GM12878 (cell line): ENCODE measurements at regions not wholly inside any gene's neighbourhood (a gene's known extent, or its start where the extent isn't known, plus 50 kb on each side); places are given as distances from the start of the nearest gene placed in this dataset.

Experiments
- CHD2 ChIP-seq: IDR thresholded peaks from 2 replicates; pipeline ENCODE4 v1.6.1; 2011; ENCODE audit warnings: low read depth, low read length, improper control_type of control experiment, borderline replicate concordance
- CREM ChIP-seq: IDR thresholded peaks from 2 replicates; pipeline ENCODE4 v1.6.1; 2014; ENCODE audit warnings: antibody characterized with exemption, low read depth
- EP300 ChIP-seq, 2 experiments: fragments of 150-350 bp in 1 of 2; IDR thresholded peaks; 2 replicates each; pipeline ENCODE4 v1.6.1; 2011 to 2012; ENCODE audit warnings: low read depth in 2 of 2, low read length in 2 of 2, borderline replicate concordance in 1 of 2, improper control_type of control experiment in 1 of 2, inconsistent platforms in 1 of 2; ENCODE audit not compliant: control insufficient read depth in 1 of 2
- HDAC6 ChIP-seq: fragments of 200-600 bp; sonication (generic); IDR thresholded peaks from one replicate; pipeline ENCODE4 v1.8.0; 2017; ENCODE audit warnings: antibody characterized with exemption; ENCODE audit not compliant: unreplicated experiment
- MYB ChIP-seq: fragments of 150-350 bp; IDR thresholded peaks from 2 replicates; pipeline ENCODE4 v1.6.1; 2014; ENCODE audit warnings: mild to moderate bottlenecking, low read depth, low read length, borderline replicate concordance
- PML ChIP-seq: IDR thresholded peaks from 2 replicates; pipeline ENCODE4 v1.6.1; 2012; ENCODE audit warnings: low read length, inconsistent platforms
- POLR2A ChIP-seq: IDR thresholded peaks from 2 replicates; pipeline ENCODE4 v1.6.1; 2011; ENCODE audit warnings: low read depth, mild to moderate bottlenecking, low read length
- RELA ChIP-seq: fragments of 450-650 bp; IDR thresholded peaks from 2 replicates; pipeline ENCODE4 v1.8.0; 2014; ENCODE audit warnings: borderline replicate concordance; ENCODE audit not compliant: partially characterized antibody
- SUZ12 ChIP-seq: fragments of 200-600 bp; sonication (generic); IDR thresholded peaks from one replicate; pipeline ENCODE4 v1.6.1; 2018; ENCODE audit warnings: antibody characterized with exemption, mild to moderate bottlenecking; ENCODE audit not compliant: unreplicated experiment
- ZZZ3 ChIP-seq: IDR thresholded peaks from 2 replicates; pipeline ENCODE4 v1.6.1; 2011; ENCODE audit warnings: low read depth; ENCODE audit not compliant: control insufficient read depth, insufficient read length
- TF ChIP-seq, protein P1 (sequence below), 3 experiments: IDR thresholded peaks in 2 of 3; conservative IDR thresholded peaks in 1 of 3; 2 replicates each; pipeline ENCODE4 v1.5.1; 2011; ENCODE audit warnings: low read depth in 3 of 3, low read length in 3 of 3, mild to moderate bottlenecking in 3 of 3, control low read depth in 2 of 3, moderate library complexity in 2 of 3, inconsistent platforms in 1 of 3, mixed read lengths in 1 of 3; ENCODE audit not compliant: control insufficient read depth in 2 of 3, insufficient read depth in 1 of 3; ENCODE audit errors: extremely low read depth in 1 of 3

DNA sequence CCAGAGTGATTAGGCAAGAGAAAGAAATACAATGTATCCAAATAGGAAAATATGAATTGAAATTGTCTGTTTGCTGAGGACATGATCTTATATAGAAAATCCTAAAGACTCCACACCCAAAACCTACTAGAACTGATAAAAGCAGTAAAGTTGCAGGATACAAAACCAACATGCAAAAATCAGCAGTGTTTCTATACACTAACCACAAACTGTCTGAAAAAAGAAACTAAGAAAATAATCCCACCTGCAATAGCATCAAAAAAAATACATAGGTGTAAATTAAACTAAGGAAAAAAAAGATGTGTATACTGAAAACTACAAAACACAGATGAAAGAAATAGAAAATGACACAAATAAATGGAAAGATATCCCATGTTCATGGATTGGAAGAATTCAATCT, 203.6 kb upstream of the SETMAR start:
- TF ChIP-seq, protein P1, sequence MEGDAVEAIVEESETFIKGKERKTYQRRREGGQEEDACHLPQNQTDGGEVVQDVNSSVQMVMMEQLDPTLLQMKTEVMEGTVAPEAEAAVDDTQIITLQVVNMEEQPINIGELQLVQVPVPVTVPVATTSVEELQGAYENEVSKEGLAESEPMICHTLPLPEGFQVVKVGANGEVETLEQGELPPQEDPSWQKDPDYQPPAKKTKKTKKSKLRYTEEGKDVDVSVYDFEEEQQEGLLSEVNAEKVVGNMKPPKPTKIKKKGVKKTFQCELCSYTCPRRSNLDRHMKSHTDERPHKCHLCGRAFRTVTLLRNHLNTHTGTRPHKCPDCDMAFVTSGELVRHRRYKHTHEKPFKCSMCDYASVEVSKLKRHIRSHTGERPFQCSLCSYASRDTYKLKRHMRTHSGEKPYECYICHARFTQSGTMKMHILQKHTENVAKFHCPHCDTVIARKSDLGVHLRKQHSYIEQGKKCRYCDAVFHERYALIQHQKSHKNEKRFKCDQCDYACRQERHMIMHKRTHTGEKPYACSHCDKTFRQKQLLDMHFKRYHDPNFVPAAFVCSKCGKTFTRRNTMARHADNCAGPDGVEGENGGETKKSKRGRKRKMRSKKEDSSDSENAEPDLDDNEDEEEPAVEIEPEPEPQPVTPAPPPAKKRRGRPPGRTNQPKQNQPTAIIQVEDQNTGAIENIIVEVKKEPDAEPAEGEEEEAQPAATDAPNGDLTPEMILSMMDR (IDR thresholded peaks at IDR 0.05 in 2 of 3, conservative IDR thresholded peaks at IDR 0.05 in 1 of 3; ENCODE audit: control insufficient read depth in 2 of 3, extremely low read depth in 1 of 3, insufficient read depth in 1 of 3, low read depth in 3 of 3, low read length in 3 of 3) = no peak
- TF ChIP-seq PML (no peak), RELA (no peak), POLR2A (no peak), CHD2 (no peak), HDAC6 (no peak), SUZ12 (no peak), ZZZ3 (no peak), CREM (no peak), MYB (no peak), EP300 (IDR thresholded peaks at IDR 0.05; ENCODE audit: borderline replicate concordance in 1 of 2, control insufficient read depth in 1 of 2, low read depth in 2 of 2, low read length in 2 of 2) (no peak)
